ENCODE measurements at regions not wholly inside any gene's neighbourhood (a gene's known extent, or its start where the extent isn't known, plus 50 kb on each side); places are given as distances from the start of the nearest gene placed in this dataset.
"Not testable (repeated sequence)": the region's sequence is repeated elsewhere in the genome, so short reads cannot be mapped to it uniquely, and the experiment has no call there.

GRCh38 chr9:25177858-25178257, 500.4 kb downstream of the TUSC1 start:
- H3K4me1 Mint-ChIP-seq (ENCODE audit: low read depth): no peaks in the 10 kb centered on the region
- ATAC-seq (no peak), DNase-seq (no peak)
- POLR2A ChIA-PET: no interaction called here
- no peak overlapping the region for H3K4me3 Mint-ChIP-seq
- H3K36me3 Mint-ChIP-seq (ENCODE audit: low read depth): no peaks in the 10 kb centered on the region
- H3K27ac Mint-ChIP-seq: no peak overlapping the region
- intact Hi-C loops (cut with micrococcal nuclease): no loop called here
- peaks cover 20% of the 10 kb centered on the region for H3K9me3 Mint-ChIP-seq
- no peak for TF ChIP-seq CTCF (IDR thresholded peaks at IDR 0.05)
- CTCF ChIA-PET: interaction anchor here (1.2 kb wide), 1 partner anchor 11 kb away, joined by 3 read pairs; no protein-coding TSS in a partner anchor
- no peaks in the 10 kb centered on the region for H3K27me3 Mint-ChIP-seq

GRCh38 chr9:25129537-25129936, 548.7 kb downstream of the TUSC1 start:
- intact Hi-C loops (cut with micrococcal nuclease): no loop called here
- no peak for TF ChIP-seq CTCF (IDR thresholded peaks at IDR 0.05)
- Mint-ChIP-seq H3K27ac (no peak overlapping the region), H3K9me3 (peaks cover 23% of the 10 kb centered on the region), H3K4me1 (ENCODE audit: low read depth) (no peaks in the 10 kb centered on the region), H3K27me3 (no peaks in the 10 kb centered on the region), H3K4me3 (no peak overlapping the region), H3K36me3 (ENCODE audit: low read depth) (no peaks in the 10 kb centered on the region)
- DNase-seq (no peak), ATAC-seq (no peak)
- POLR2A ChIA-PET: no interaction called here
- CTCF ChIA-PET: no interaction called here

GRCh38 chr9:25121811-25122210, 556.4 kb downstream of the TUSC1 start:
- Mint-ChIP-seq H3K4me3 (no peak overlapping the region), H3K27me3 (no peaks in the 10 kb centered on the region), H3K4me1 (ENCODE audit: low read depth) (no peaks in the 10 kb centered on the region), H3K27ac (no peak overlapping the region), H3K36me3 (ENCODE audit: low read depth) (no peaks in the 10 kb centered on the region), H3K9me3 (peaks cover 24% of the 10 kb centered on the region)
- CTCF ChIA-PET: no interaction called here
- no peak for TF ChIP-seq CTCF (IDR thresholded peaks at IDR 0.05)
- DNase-seq (no peak), ATAC-seq (no peak)
- POLR2A ChIA-PET: no interaction called here
- intact Hi-C loops (cut with micrococcal nuclease): no loop called here

DNA sequence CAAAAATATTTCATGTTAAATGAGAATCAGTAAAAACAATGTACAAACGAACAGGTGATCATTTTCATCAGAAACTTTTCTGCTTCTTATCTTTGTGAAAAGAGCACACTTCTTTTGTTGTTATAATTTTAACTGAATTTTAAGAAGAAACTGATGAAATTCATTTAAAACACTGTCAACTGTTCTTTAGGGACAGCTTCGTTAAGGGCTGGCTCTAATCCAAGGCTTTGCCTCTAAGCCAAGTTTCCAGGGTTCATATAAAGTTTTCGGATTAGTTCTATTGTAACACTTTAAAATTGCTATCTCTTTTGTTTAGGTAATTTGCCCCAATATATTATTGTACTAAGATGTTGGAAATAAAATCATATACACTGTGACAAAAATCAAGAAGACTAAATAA, 559.2 kb downstream of the TUSC1 start:
- DNase-seq (no peak), ATAC-seq (no peak)
- no peak overlapping the region for H3K4me3 Mint-ChIP-seq
- CTCF ChIA-PET: no interaction called here
- H3K4me1 Mint-ChIP-seq (ENCODE audit: low read depth): no peaks in the 10 kb centered on the region
- POLR2A ChIA-PET: no interaction called here
- no peaks in the 10 kb centered on the region for H3K27me3 Mint-ChIP-seq
- TF ChIP-seq CTCF (IDR thresholded peaks at IDR 0.05): no peak
- intact Hi-C loops (cut with micrococcal nuclease): no loop called here
- no peaks in the 10 kb centered on the region for H3K36me3 Mint-ChIP-seq (ENCODE audit: low read depth)
- no peak overlapping the region for H3K27ac Mint-ChIP-seq
- H3K9me3 Mint-ChIP-seq: peaks cover 21% of the 10 kb centered on the region

DNA sequence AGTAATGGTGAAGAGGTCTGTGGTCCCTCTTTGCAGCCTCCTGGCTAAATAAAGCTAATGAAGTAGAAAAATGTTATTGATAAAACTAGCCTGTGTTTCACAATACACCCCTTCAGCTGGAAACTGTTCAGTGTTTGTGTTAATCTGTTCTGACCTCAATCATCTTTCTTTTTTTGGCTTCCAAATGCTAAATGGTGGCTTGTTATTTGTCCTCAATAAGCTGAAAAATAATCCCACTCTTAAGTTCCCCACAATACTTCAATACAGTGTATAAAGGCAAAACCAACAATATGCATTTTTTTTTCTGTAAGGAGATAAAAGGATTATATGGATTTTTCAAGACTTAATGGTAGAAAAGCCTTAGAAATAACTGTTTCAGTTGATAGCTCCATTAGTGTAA, 560.5 kb downstream of the TUSC1 start:
- intact Hi-C loops (cut with micrococcal nuclease): no loop called here
- ChIA-PET CTCF (no interaction called here), POLR2A (no interaction called here)
- no peaks in the 10 kb centered on the region for H3K27me3 Mint-ChIP-seq
- DNase-seq: no peak
- H3K4me3 Mint-ChIP-seq: no peak overlapping the region
- no peak for TF ChIP-seq CTCF (IDR thresholded peaks at IDR 0.05)
- no peak overlapping the region for H3K27ac Mint-ChIP-seq
- H3K9me3 Mint-ChIP-seq: peaks cover 13% of the 10 kb centered on the region
- no peak for ATAC-seq
- H3K4me1 Mint-ChIP-seq (ENCODE audit: low read depth): no peaks in the 10 kb centered on the region
- no peaks in the 10 kb centered on the region for H3K36me3 Mint-ChIP-seq (ENCODE audit: low read depth)

GRCh38 chr9:25102204-25102603, 556.5 kb upstream of the IZUMO3 start:
- H3K36me3 Mint-ChIP-seq (ENCODE audit: low read depth); H3K27ac Mint-ChIP-seq; CTCF ChIA-PET; POLR2A ChIA-PET; ATAC-seq; intact Hi-C loops (cut with micrococcal nuclease); DNase-seq; H3K4me1 Mint-ChIP-seq (ENCODE audit: low read depth); H3K4me3 Mint-ChIP-seq; H3K27me3 Mint-ChIP-seq: not testable (repeated sequence)
- peaks cover 14% of the 10 kb centered on the region for H3K9me3 Mint-ChIP-seq

Measured in activated CD8-positive, alpha-beta T cell treated with anti-CD3 and anti-CD28 coated beads for 36 hours (primary cell).